Tibial artery (tissue), 4 donors: ENCODE measurements at regions not wholly inside any gene's neighbourhood (a gene's known extent, or its start where the extent isn't known, plus 50 kb on each side); places are given as distances from the start of the nearest gene placed in this dataset.

Experiments used
- DNase-seq, 2 donors: peaks; one replicate each; pipeline ENCODE4 v3.0.0-alpha.2; 2019
- H3K27ac ChIP-seq, 2 donors: fragments of 200-600 bp; sonication (generic) in 1 of 2; 1 replicate in 1 of 2; 2 replicates in 1 of 2; pipeline ENCODE4 v1.5.1; 2018 to 2019; ENCODE audit warnings: mild to moderate bottlenecking in 1 of 2
- H3K27me3 ChIP-seq, 2 donors: fragments of 200-600 bp; sonication (generic) in 1 of 2; one replicate each; pipeline versions ENCODE4 v1.5.1 to v1.6.0; 2016 to 2019
- H3K36me3 ChIP-seq, 3 donors: fragments of 200-600 bp; sonication (generic) in 2 of 3; one replicate each; pipeline ENCODE4 v1.5.1; 2016 to 2019; ENCODE audit warnings: mild to moderate bottlenecking in 2 of 3
- H3K4me1 ChIP-seq, 4 donors: fragments of 200-600 bp; sonication (generic) in 2 of 4; 1 replicate in 3 of 4; 2 replicates in 1 of 4; pipeline ENCODE4 v1.5.1; 2016 to 2019
- H3K4me3 ChIP-seq, 2 donors: fragments of 200-600 bp; sonication (generic) in 1 of 2; 1 replicate in 1 of 2; 2 replicates in 1 of 2; pipeline ENCODE4 v1.5.1; 2018 to 2019; ENCODE audit warnings: mild to moderate bottlenecking in 2 of 2
- H3K9me3 ChIP-seq, 3 donors: fragments of 200-600 bp; sonication (generic) in 1 of 3; one replicate each; pipeline ENCODE4 v1.5.1; 2016 to 2019
- intact Hi-C: fragments of 100-400 bp; cut with DNase I; formaldehyde crosslinking; loops from one replicate; pipeline ENCODE4 v1.15.0; 2023; ENCODE audit warnings: low total_unique reads
- TF ChIP-seq, protein P1 (sequence below), 2 experiments: fragments of 200-600 bp in 1 of 2; fragments of 450-650 bp in 1 of 2; IDR thresholded peaks; one replicate each; pipeline ENCODE4 v1.5.1; 2017 to 2019; ENCODE audit warnings: antibody characterized with exemption in 2 of 2, mild to moderate bottlenecking in 1 of 2, moderate library complexity in 1 of 2

DNA sequence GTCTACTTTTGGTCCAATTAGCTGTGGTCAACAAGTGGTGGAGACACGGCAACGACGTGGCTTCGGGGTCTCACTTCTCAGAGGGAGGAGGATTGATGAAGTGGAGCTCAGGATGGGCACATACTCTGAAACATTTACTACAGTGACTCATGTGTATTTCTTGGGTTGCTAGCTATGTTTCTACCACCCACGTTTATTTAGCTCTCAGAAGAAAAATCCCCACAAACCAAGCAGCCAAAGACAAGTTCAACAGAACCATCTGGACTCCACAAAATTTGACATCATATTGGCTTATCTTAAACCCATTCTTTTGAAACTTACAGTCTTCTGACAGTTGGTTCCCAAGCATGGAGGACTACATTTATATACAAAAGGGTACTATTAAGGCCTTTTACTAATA is 158.0 kb downstream of the CBLL2 start:
- no peaks in the 10 kb centered on the region for H3K4me1 ChIP-seq
- H3K4me3 ChIP-seq = no peak overlapping the region
- no peak overlapping the region for H3K27ac ChIP-seq
- H3K27me3 ChIP-seq = no peaks in the 10 kb centered on the region
- intact Hi-C loops = no loop called here
- H3K9me3 ChIP-seq = no peaks in the 10 kb centered on the region
- TF ChIP-seq, protein P1, sequence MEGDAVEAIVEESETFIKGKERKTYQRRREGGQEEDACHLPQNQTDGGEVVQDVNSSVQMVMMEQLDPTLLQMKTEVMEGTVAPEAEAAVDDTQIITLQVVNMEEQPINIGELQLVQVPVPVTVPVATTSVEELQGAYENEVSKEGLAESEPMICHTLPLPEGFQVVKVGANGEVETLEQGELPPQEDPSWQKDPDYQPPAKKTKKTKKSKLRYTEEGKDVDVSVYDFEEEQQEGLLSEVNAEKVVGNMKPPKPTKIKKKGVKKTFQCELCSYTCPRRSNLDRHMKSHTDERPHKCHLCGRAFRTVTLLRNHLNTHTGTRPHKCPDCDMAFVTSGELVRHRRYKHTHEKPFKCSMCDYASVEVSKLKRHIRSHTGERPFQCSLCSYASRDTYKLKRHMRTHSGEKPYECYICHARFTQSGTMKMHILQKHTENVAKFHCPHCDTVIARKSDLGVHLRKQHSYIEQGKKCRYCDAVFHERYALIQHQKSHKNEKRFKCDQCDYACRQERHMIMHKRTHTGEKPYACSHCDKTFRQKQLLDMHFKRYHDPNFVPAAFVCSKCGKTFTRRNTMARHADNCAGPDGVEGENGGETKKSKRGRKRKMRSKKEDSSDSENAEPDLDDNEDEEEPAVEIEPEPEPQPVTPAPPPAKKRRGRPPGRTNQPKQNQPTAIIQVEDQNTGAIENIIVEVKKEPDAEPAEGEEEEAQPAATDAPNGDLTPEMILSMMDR (IDR thresholded peaks at IDR 0.05) = no peak
- no peaks in the 10 kb centered on the region for H3K36me3 ChIP-seq
- DNase-seq = no peak

DNA sequence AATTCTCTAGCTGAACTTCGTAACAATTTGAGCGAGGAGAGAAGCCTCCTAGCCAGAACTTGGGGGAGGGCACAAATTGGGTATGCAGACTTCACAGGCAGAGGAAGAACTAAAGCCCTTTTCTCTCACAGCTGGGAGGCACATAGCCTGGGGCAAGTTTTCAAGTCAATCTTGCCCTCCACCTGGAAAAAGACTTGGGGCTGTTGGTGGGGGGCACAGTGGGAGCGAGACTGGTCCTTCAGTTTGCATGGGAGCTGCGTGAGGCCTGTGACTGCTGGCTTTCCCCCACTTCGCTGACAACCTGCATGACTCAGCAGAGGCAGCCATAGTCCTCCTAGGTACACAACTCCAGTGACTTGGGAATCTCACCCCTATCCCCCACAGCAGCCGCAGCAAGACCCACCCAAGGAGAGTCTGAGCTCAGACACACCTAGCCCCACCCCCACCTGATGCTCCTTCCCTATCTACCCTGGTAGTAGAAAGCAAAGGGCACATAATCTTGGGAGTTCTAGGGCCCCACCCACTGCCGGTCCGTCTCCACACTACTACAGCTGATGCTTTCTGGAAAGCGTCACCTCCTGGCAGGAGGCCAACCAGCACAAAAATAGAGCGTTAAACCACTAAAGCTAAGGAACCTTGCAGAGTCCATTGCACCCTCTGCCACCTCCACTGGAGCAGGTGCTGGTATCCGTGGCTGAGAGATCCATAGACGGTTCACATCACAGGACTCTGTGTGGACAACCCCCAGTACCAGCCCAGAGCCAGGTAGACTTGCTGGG is 160.8 kb downstream of the CBLL2 start:
- TF ChIP-seq, protein P1 (IDR thresholded peaks at IDR 0.05) = no peak
- H3K4me3 ChIP-seq = no peak overlapping the region
- DNase-seq = no peak
- intact Hi-C loops = no loop called here
- no peaks in the 10 kb centered on the region for H3K9me3 ChIP-seq
- no peak overlapping the region for H3K27ac ChIP-seq
- H3K36me3 ChIP-seq = no peaks in the 10 kb centered on the region
- H3K4me1 ChIP-seq = no peaks in the 10 kb centered on the region
- no peaks in the 10 kb centered on the region for H3K27me3 ChIP-seq

DNA sequence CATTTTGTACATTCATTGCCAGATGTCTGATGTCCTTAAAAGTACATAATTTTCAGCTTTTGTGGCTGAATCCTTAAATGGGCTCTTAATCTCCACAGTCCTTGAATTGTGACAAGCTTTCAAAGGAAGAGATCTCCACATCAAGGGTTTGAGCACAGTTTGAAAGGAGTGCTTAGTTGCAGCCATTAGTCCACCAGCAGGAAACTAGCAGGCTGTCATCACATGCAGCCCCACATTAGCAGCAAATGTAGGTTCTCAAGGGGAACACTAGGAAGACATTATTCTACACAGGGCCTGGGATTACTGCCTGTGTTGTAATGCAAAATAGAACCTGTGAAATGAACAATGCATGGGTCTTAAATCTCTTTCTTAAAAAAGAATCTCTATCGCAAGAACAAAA is 173.2 kb downstream of the CBLL2 start:
- TF ChIP-seq, protein P1 (IDR thresholded peaks at IDR 0.05) = no peak
- H3K36me3 ChIP-seq = no peaks in the 10 kb centered on the region
- H3K4me3 ChIP-seq = no peak overlapping the region
- no peaks in the 10 kb centered on the region for H3K4me1 ChIP-seq
- no peak for DNase-seq
- H3K27me3 ChIP-seq = no peaks in the 10 kb centered on the region
- no peaks in the 10 kb centered on the region for H3K9me3 ChIP-seq
- no peak overlapping the region for H3K27ac ChIP-seq
- intact Hi-C loops = no loop called here

DNA sequence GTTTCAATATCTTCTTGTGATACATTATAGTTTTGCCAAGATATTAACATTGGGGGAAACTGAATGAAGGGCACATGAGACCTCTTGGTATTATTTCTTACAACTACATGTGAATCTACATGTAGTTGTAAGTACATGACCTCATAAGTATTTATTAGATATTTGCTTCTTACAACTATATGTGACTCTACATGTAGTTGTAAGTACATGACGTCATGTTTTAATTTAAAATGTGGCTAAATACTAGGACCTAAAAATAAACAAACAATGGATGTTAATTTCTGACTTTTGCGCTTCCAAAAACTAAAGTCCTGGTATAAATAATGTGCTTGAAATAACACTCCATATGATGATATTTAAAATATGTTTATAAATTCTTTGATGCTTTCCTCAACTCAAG is 190.2 kb downstream of the CBLL2 start:
- no peak overlapping the region for H3K27ac ChIP-seq

DNA sequence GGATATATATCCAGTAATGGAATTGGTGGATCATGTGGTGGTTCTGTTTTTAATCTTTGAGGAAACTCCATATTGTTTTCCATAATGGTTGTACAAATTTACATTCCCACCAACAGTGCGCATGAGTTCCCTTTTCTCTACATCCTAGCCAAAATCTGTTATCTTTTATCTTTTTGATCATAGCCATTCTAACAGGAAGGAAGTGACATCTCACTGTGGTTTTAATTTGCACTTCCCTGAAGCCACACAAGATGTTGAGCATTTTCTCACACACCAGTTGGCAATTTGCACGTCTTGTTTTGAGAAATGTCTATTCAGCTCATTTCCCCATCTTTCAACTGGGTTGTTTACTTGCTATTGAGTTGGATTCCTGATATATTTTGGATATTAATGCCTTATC is 194.9 kb downstream of the CBLL2 start:
- Histone ChIP-seq H3K27ac (no peak overlapping the region), H3K4me1 (no peaks in the 10 kb centered on the region), H3K9me3 (no peaks in the 10 kb centered on the region), H3K27me3 (no peaks in the 10 kb centered on the region), H3K4me3 (no peak overlapping the region), H3K36me3 (no peaks in the 10 kb centered on the region)
- DNase-seq = no peak
- intact Hi-C loops = no loop called here
- TF ChIP-seq, protein P1 (IDR thresholded peaks at IDR 0.05) = no peak

More for the DNA sequence above, 190.2 kb downstream of the CBLL2 start:
- TF ChIP-seq, protein P1 (IDR thresholded peaks at IDR 0.05) = no peak
- H3K27me3 ChIP-seq = no peaks in the 10 kb centered on the region
- no peak for DNase-seq
- H3K9me3 ChIP-seq = no peaks in the 10 kb centered on the region
- no peaks in the 10 kb centered on the region for H3K4me1 ChIP-seq
- no peaks in the 10 kb centered on the region for H3K36me3 ChIP-seq
- intact Hi-C loops = no loop called here
- H3K4me3 ChIP-seq = no peak overlapping the region
